ENCODE measurements at regions not wholly inside any gene's neighbourhood (a gene's known extent, or its start where the extent isn't known, plus 50 kb on each side); places are given as distances from the start of the nearest gene placed in this dataset.

- TF ChIP-seq REST (IDR thresholded peaks at IDR 0.05; ENCODE audit: unreplicated experiment): no peak
- no peak for TF ChIP-seq NANOG (IDR thresholded peaks at IDR 0.05; ENCODE audit: borderline replicate concordance)
- TF ChIP-seq ETS1 (IDR thresholded peaks at IDR 0.05): no peak
- no peak for TF ChIP-seq ZNF331 (CRISPR knock-in tag; IDR thresholded peaks at IDR 0.05; ENCODE audit: low read depth)
- no peak for TF ChIP-seq CREB1 (CRISPR knock-in tag; IDR thresholded peaks at IDR 0.05; ENCODE audit: low read depth)
- TF ChIP-seq STAT1 (IDR thresholded peaks at IDR 0.05; ENCODE audit: unreplicated experiment): no peak
Observed at GRCh38 chr9:108607607-108608006, 248.2 kb downstream of the ACTL7B start (continued).

GRCh38 chr9:108606401-108606800 is 249.4 kb downstream of the ACTL7B start:
- H3K79me2 ChIP-seq (replicated peaks; ENCODE audit: insufficient read depth): no peaks in the 10 kb centered on the region
- H3K36me3 Mint-ChIP-seq (ENCODE audit: low read depth): no peaks in the 10 kb centered on the region; the same call in 2 of the 3 replicates
- H3K27me3 Mint-ChIP-seq (ENCODE audit: insufficient read depth, low read depth, poor library complexity): no peaks in the 10 kb centered on the region

More at GRCh38 chr9:108606401-108606800, 249.4 kb downstream of the ACTL7B start:
- peaks cover 15% of the 10 kb centered on the region; the same call in 1 of the 2 replicates for H3K9me2 ChIP-seq (ENCODE audit: insufficient read depth)
- Mint-ChIP-seq H3K4me1 (no peaks in the 10 kb centered on the region), H3K9me3 (no peaks in the 10 kb centered on the region; the same call in 2 of the 3 replicates), H3K27ac (no peak overlapping the region), H3K4me3 (no peak overlapping the region)
- no peaks in the 10 kb centered on the region for H3K36me3 ChIP-seq (ENCODE audit: insufficient read depth)
- DNase-seq (ENCODE audit: low spot score) (no peak), ATAC-seq (no peak)
- H3K4me2 ChIP-seq: no peak overlapping the region
- no peak overlapping the region for H2AFZ ChIP-seq
- no peaks in the 10 kb centered on the region for H3K4me1 ChIP-seq (ENCODE audit: insufficient read depth)
- H3K4me3 ChIP-seq: no peak overlapping the region
- no peaks in the 10 kb centered on the region for H3F3A ChIP-seq (replicated peaks; ENCODE audit: low read depth)
- no peaks in the 10 kb centered on the region for H4K20me1 ChIP-seq (replicated peaks; ENCODE audit: insufficient read depth)
- TF ChIP-seq ZNF114 (CRISPR knock-in tag; IDR thresholded peaks at IDR 0.05): no peak
- no peak for TF ChIP-seq JUNB (IDR thresholded peaks at IDR 0.05; ENCODE audit: unreplicated experiment)
- no peak for TF ChIP-seq ZNF331 (CRISPR knock-in tag; IDR thresholded peaks at IDR 0.05; ENCODE audit: low read depth)
- no peak for TF ChIP-seq REST (IDR thresholded peaks at IDR 0.05; ENCODE audit: unreplicated experiment)
- no peak for TF ChIP-seq ETS1 (IDR thresholded peaks at IDR 0.05)
- TF ChIP-seq POLR2AphosphoS5 (IDR thresholded peaks at IDR 0.05; ENCODE audit: low read depth): no peak
- no peaks in the 10 kb centered on the region for H3K27me3 ChIP-seq (ENCODE audit: insufficient read depth)
- H3K27ac ChIP-seq (ENCODE audit: low read depth): no peak overlapping the region

Measured in GM23338 (cell line).